ENCODE measurements at regions not wholly inside any gene's neighbourhood (a gene's known extent, or its start where the extent isn't known, plus 50 kb on each side); places are given as distances from the start of the nearest gene placed in this dataset.

GRCh38 chr4:188305690-188306089, 166.4 kb downstream of the TRIML1 start:
- TF ChIP-seq CTCF (IDR thresholded peaks at IDR 0.05 in 8 of 11, conservative IDR thresholded peaks at IDR 0.05 in 3 of 11) = no peak
- no peak for TF ChIP-seq POLR2A (IDR thresholded peaks at IDR 0.05)
- no peak for TF ChIP-seq POLR2AphosphoS5 (IDR thresholded peaks at IDR 0.05)

Measured in spleen (tissue), 7 donors.